EH (cell line): ENCODE measurements at regions not wholly inside any gene's neighbourhood (a gene's known extent, or its start where the extent isn't known, plus 50 kb on each side); places are given as distances from the start of the nearest gene placed in this dataset.

Experiments
- DNase-seq: peaks from one replicate; pipeline ENCODE4 v3.0.0-alpha.2; 2015; ENCODE audit warnings: low read depth

DNA sequence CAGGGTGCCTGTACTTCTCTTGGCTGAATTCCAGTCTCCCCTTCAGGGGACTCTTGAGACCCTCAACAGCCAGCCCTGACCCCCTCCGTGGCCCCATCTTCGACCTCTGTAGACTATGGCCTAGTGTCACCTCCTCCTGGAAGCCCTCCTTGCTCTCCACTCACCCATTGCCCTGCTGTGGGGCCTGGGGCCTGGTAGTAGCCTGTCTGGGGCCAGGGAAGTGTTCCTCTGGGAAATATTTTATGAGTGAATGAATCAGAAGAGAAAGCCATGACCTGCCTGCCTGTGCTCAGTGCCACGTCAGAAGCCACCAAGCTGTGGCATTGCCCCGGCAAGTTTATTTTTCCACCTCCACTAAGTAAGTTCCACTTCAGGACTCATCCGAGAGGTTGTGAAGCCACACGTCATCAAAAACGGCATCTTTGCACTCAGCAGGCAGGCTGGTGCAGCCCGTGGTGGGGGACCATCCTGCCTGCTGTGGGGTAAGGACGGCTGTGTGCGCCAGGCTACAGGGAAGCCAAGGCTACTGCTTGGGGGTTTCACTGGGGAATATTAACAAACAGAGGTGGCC is 59.6 kb upstream of the PPARA start:
- peak; percentile 88 for DNase-seq

DNA sequence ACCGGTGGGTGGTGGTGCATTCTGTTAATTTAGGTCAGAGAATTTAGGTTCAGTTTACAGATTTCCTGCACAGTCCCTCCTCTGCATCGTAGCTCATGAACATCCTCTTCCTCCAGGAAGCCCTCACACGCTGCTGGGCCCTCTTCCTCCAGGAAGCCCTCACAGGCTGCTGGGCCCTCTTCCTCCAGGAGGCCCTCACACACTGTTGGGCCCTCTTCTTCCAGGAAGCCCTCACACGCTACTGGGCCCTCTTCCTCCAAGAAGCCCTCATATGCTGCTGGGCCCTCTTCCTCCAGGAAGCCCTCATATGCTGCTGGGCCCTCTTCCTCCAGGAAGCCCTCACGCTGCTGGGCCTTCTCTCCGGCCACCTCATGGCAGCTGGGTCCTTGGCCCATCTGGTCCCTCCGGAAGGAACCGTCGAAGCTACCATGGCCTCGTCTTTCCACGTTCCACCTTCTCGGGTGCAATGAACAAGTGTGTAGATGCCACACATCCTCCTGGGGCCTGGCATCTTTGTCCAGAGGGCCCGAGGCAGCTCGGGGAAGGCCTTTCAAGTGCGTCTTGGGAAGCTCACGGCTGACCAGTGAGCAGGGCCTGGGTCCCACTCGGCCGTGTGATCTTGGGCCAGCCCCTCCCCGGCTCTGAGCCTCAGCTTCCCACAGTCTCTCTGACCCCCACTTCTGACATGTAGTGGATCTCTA is 58.9 kb upstream of the PPARA start:
- DNase-seq = no peak

DNA sequence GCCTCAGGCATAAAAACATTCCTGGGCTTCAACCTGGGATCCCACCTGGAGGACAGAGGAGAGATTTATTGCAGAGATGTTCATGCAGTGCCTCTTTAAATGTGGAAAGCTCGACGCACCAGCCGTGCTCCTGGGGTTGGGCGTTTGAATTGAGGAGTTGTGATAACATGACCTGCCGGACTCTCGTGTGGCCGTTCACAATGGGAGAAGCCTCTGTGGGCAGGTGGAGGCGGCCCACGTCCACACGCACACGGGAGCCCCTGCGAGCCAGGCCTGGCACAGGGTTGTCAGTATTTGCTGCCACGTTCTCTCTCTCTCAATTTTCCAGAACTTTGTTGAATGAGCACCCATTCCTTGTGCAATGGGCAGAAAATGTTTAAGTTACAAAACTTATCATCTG is 58.3 kb upstream of the PPARA start:
- DNase-seq = no peak

DNA sequence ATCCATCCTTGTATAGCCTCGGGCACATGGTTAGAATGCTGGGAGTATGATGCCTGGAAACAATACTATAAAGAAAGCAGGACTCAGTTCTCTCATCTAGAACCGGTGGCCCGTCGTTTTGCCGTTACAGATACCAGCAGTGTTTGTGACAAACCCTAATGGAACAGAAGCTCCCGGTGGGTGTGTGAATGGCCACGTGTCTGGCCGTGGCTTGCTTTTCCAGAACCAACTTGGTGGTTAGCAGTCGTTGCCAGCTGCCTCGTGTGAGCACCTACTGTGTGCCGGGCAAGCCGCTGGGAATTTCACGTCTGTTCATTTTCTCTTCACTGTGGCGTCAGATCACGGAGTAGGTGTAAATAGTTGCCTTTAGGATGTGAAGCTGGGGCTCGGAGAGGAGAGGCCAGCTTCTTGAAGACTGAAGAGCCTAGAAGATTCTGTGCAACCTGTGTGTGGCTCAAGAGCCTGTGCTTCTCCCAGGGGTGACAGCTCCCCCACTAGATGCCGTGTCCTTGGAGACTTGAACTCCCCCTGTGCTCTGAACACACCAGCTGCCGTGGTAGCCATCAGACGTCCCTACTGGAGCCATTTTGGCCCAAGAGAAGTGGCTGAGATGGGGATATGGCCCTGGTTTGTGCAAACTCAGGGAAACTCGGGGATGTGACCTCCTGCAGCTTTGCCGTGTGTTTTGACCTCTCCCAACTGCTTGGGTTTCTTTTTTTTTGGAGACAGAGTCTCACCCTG is 57.5 kb upstream of the PPARA start:
- no peak for DNase-seq

DNA sequence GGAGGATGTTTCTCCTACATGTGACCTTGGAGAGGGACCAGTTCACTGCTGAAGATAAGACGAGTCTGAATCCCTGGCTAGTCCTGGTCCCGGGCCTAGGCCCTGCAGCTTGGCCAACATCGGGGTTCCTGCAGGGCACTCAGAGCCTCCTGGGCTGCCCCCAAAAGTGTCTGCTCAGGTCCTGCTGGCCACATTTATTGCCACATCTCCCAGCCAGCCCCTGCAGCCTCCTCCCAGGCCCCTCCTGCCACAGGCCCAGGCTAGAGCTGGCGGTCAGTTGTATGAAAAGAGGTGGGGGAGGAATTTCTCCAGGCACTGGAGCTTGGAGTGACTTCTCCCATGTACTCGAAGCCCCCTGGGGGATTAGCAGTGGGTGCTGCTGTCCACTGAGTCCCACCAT is 56.5 kb upstream of the PPARA start:
- no peak for DNase-seq

DNA sequence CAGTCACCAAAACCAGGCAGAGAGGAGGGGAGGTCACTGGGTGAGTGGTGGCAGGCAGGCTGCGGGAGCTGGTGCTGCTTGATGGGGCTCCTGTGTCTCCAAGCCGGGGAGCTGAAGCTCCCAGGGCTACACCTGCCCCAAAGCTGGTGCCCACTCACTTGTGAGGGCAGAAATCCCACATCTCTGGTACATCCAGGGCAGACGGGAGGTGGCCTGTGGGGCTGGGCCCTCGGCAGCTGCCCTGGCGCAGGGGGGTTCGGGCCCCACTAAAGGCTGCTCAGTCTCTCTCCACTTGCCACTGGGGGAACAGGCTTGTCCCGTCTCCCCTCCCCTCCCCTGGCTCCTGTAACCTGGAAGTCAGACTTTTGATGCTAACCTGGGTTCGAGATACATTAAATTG is 55.6 kb upstream of the PPARA start:
- DNase-seq = no peak

DNA sequence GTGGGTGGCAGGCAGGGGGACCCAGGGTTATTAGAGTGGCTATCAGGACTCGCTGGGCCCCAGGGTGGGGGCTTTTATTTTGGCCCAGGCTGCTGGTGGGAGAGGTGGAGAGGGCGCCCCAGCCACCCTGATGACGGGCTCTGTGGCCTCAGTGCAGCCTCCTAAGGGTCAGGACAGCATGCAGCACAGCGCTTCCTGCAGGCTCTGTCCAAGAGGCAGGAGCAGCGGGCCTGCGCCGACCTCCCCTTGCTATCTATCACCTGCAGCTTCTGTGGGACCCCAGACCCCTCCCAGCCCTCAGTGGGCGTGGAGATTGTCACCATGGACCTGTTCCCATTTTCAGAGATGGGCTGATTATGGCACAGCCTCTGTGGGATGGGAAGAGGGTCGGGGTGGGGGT is 54.3 kb upstream of the PPARA start:
- no peak for DNase-seq

DNA sequence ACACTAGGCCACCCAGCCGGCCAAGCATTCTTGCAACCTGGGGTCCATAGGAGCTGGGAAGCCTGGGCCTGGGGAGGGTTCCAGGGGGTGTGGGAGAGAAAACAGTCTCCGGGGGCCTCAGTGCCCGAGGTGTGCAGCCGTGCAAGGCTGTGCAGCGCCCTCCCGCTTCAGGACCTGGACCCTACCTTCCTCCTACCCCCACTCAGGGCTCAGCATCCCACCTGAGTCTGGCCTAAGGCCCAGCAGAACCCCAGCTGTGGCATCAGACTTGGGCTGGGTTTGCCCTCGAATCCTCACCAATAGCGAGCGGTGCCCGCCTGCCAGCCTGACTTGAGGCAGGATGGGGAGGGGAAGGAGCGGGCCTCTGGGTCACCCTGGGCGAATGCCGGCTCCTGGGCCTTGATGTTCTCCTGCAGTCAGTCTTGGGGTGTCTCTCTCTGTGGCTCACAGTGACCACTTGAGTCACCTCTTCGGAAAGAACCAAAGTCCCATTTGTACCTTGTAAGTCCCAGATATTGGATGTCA is 53.6 kb upstream of the PPARA start:
- DNase-seq = no peak

DNA sequence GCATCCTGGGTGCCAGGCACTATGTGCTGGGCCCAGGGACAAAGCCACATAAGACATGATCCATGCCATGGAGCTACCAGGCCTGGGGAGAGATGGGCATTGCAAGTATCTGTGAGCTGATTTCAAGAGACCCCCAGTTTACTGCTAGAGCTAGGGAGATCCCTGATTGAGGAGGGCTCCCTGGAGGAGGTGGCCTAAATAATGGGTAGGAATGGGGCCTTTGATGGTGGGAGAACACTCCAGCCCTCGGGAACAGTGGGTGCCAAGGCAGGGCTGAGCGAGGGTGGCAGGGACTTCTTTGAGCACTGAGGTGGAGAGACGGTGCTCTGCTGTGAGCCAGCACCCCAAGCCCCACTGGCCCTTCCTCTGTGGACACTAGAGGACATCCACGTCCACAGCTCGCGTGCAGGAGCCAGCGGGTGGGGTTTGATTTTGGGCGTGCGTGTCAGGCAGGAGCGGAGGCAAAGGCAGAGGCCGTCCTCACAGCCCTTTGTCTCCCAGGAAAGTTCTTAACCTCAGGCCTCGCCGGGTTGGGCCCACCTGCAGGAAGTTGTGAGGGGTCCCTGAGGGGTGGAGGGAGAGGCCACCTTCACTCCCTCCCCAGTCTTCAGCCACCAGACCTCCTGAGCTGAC is 52.9 kb upstream of the PPARA start:
- no peak for DNase-seq

DNA sequence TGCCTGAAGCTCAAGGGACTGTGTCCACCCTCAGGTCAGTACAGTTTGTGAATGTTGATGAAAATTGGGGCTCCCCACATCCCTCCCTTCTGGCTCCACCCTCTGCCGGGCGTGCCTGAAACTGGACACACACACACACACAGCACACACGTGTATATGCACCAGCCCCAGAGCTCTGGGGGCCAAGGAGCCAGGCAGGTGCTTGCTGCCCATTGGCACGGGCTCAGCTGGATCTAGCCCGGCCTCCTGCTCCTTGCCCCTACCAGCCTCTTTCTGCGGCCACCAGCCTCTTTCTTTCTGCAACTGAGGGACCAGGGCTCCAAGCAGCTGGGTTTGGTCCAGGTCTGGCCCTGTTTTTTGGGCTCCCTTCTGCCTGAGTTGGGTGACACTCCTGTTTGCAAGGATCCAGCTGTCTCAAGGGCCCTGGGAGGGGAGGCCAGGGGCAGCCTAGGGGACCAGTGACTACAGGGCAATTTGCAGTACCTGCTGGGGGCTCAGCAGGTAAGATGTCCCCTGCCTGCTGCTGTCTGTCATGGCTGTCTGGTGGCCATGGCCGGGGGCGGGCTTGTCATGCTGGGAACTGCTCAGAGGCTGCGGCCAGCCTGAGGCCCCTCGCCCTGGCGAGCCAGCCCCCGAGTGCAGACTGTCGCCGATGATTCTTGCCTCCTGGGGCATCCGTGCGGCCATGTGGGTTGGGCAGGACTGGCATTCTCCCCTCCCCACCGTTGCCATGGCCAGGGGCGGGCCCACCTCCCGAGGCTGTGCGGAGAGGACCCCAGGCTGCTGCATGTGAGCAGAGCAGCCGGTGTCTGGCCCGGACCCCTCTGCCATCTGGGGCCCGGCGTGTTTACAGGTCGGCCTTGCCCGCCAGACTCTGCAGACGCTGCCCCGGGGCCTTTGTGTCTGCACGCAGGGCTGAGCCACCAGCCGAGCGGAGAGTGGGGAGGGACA is 51.5 kb upstream of the PPARA start:
- no peak for DNase-seq

DNA sequence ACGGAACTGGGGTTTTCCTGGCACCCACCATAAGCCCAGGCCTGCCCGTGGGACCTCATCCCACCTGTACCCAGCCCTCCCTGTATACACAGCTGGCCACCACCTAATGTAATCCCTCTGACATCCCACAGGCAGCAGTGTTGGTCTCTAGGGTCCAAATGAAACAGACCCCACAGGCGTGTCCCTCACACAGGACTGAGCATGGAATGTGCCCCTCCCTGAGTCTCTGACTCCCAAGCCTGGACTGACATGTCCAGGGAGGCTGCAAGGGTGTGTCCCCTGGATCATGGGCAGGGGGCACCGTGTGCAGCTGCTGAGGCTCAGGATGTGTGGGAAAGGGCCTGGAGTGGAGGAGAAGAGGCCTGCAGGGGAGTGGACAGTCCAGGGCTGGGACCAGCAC is 50.6 kb upstream of the PPARA start:
- no peak for DNase-seq

DNA sequence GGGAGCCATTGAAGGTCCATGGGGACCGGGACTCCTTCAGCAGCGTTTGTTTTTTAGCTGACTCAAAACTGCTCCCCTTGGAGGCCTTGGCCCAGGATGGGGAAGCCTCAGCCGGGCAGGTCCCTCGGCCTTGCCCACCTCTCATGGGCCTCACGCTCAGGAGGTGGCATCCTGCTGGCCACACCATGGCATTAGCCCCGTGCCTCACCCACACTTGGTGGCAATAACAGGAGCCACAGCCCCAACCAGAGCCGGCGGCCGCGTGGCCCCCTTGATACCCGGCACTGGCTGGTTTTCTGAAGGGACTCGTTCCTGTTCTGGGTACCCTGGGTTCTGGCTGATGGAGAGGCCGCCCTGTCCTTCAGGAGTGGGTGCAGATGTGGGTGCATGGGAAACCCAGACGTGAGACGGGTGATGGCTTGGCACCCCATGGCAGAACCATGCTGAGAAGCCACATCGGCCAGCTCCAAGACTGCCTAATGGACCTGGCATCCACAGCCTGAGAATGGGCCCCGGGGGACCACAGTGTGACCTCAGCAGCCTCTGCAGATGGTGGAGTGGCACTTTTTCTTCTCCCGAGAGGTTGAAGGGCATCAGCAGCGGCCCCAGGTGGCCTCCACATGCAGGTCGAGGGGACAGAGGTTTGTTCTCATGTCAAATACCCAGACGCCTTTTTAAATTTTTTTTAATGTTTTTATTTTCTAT is 49.8 kb upstream of the PPARA start:
- DNase-seq = no peak
